ELF-1 (cell line): ENCODE measurements at regions not wholly inside any gene's neighbourhood (a gene's known extent, or its start where the extent isn't known, plus 50 kb on each side); places are given as distances from the start of the nearest gene placed in this dataset.
"Not testable (repeated sequence)": the region's sequence is repeated elsewhere in the genome, so short reads cannot be mapped to it uniquely, and the experiment has no call there.

ENCODE experiments used
- DNase-seq: peaks from one replicate; pipeline ENCODE4 v3.0.0-alpha.2; 2016; ENCODE audit warnings: low read depth, low spot score

GRCh38 chr21:22164912-22165311, 1166.7 kb downstream of the NCAM2 start:
- no peak for DNase-seq

- DNase-seq, result no peak
These were observed 1176.5 kb downstream of the NCAM2 start for GRCh38 chr21:22174746-22175145.

- no peak for DNase-seq
These were observed 1191.1 kb downstream of the NCAM2 start for GRCh38 chr21:22189278-22189677.

- no peak for DNase-seq
These were observed 1193.4 kb downstream of the NCAM2 start for GRCh38 chr21:22191581-22191980.

GRCh38 chr21:22192766-22193165, 1194.6 kb downstream of the NCAM2 start:
- no peak for DNase-seq

- not testable (repeated sequence) for DNase-seq
These were observed 1196.8 kb downstream of the NCAM2 start for GRCh38 chr21:22194986-22195385.

GRCh38 chr21:22200378-22201092, 1202.3 kb downstream of the NCAM2 start:
- no peak for DNase-seq

- DNase-seq, result no peak
These were observed 1202.9 kb downstream of the NCAM2 start for GRCh38 chr21:22201126-22201525.

- no peak for DNase-seq
These were observed 1203.5 kb downstream of the NCAM2 start for GRCh38 chr21:22201669-22202068.

- DNase-seq, result no peak
These were observed 1211.1 kb downstream of the NCAM2 start for GRCh38 chr21:22209304-22209700.

GRCh38 chr21:22211943-22212342, 1213.7 kb downstream of the NCAM2 start:
- no peak for DNase-seq

GRCh38 chr21:22223385-22223784, 1225.2 kb downstream of the NCAM2 start:
- DNase-seq, result no peak

GRCh38 chr21:22224261-22224660, 1226.1 kb downstream of the NCAM2 start:
- no peak for DNase-seq

GRCh38 chr21:22225299-22225698, 1227.1 kb downstream of the NCAM2 start:
- DNase-seq, result no peak

- no peak for DNase-seq
These were observed 1232.8 kb downstream of the NCAM2 start for GRCh38 chr21:22231013-22231412.

- no peak for DNase-seq
These were observed 1237.8 kb downstream of the NCAM2 start for GRCh38 chr21:22235866-22236590.

- DNase-seq, result no peak
These were observed 1246.3 kb downstream of the NCAM2 start for GRCh38 chr21:22244516-22244915.

- no peak for DNase-seq
These were observed 1252.1 kb downstream of the NCAM2 start for GRCh38 chr21:22250355-22250754.

GRCh38 chr21:22253761-22254160, 1255.6 kb downstream of the NCAM2 start:
- no peak for DNase-seq

GRCh38 chr21:22258821-22259220, 1260.6 kb downstream of the NCAM2 start:
- DNase-seq, result no peak

- no peak for DNase-seq
These were observed 1262.1 kb downstream of the NCAM2 start for GRCh38 chr21:22260274-22260673.

GRCh38 chr21:22263890-22264289, 1265.7 kb downstream of the NCAM2 start:
- no peak for DNase-seq

- no peak for DNase-seq
These were observed 1279.1 kb downstream of the NCAM2 start for GRCh38 chr21:22277341-22277740.
